Keratinocyte (primary cell): ENCODE measurements at regions not wholly inside any gene's neighbourhood (a gene's known extent, or its start where the extent isn't known, plus 50 kb on each side); places are given as distances from the start of the nearest gene placed in this dataset.

Experiments
- DNase-seq: peaks from one replicate; pipeline ENCODE4 v3.0.0-alpha.2; 2011; ENCODE audit warnings: low read depth, missing footprints, low spot score
- FAIRE-seq: peaks from 2 replicates; lab custom pipeline; 2011; peaks lifted over from hg19 to GRCh38; lab: Jason Lieb, UNC
- H2AFZ ChIP-seq: 2 replicates; pipeline ENCODE4 v1.6.0; 2012; ENCODE audit warnings: low read length, control low read depth, inconsistent platforms; ENCODE audit not compliant: control insufficient read depth
- H3K27ac ChIP-seq: 2 replicates; pipeline ENCODE4 v1.5.1; 2011; ENCODE audit warnings: low read length; ENCODE audit not compliant: control insufficient read depth, insufficient read depth
- H3K27me3 ChIP-seq: 3 replicates; pipeline ENCODE4 v1.6.0; 2011; ENCODE audit warnings: low read length; ENCODE audit not compliant: control insufficient read depth, insufficient read depth; ENCODE audit errors: extremely low read depth
- H3K36me3 ChIP-seq, 2 experiments: 2 replicates in 1 of 2; 3 replicates in 1 of 2; pipeline ENCODE4 v1.5.1; 2011; ENCODE audit warnings: low read length in 2 of 2, mild to moderate bottlenecking in 1 of 2; ENCODE audit not compliant: control insufficient read depth in 2 of 2, insufficient read depth in 2 of 2; ENCODE audit errors: extremely low read depth in 1 of 2
- H3K4me1 ChIP-seq: 3 replicates; pipeline ENCODE4 v1.5.1; 2011; ENCODE audit warnings: low read length; ENCODE audit not compliant: control insufficient read depth, insufficient read depth; ENCODE audit errors: extremely low read depth
- H3K4me2 ChIP-seq: 3 replicates; pipeline ENCODE4 v1.6.0; 2011; ENCODE audit warnings: low read depth, low read length; ENCODE audit not compliant: control insufficient read depth, insufficient read depth; ENCODE audit errors: extremely low read depth
- H3K4me3 ChIP-seq, 3 experiments: fragments of 200-600 bp in 1 of 3; sonication (generic) in 1 of 3; 2 replicates in 2 of 3; 3 replicates in 1 of 3; pipeline ENCODE4 v1.5.1; 2011 to 2016; ENCODE audit warnings: low read length in 3 of 3, mild to moderate bottlenecking in 3 of 3, control low read depth in 2 of 3, inconsistent platforms in 1 of 3, low read depth in 1 of 3, mixed read lengths in 1 of 3, mixed run types in 1 of 3, moderate library complexity in 1 of 3; ENCODE audit not compliant: control insufficient read depth in 2 of 3, insufficient read depth in 2 of 3; ENCODE audit errors: extremely low read depth in 1 of 3
- H3K79me2 ChIP-seq: 2 replicates; pipeline ENCODE4 v1.6.0; 2012; ENCODE audit warnings: low read length; ENCODE audit not compliant: control insufficient read depth, insufficient read depth
- H3K9ac ChIP-seq: 3 replicates; pipeline ENCODE4 v1.6.0; 2011; ENCODE audit warnings: low read length; ENCODE audit not compliant: control insufficient read depth, insufficient read depth; ENCODE audit errors: extremely low read depth
- H3K9me1 ChIP-seq: 3 replicates; pipeline ENCODE4 v1.6.0; 2011; ENCODE audit warnings: low read length; ENCODE audit not compliant: control insufficient read depth, insufficient read depth; ENCODE audit errors: extremely low read depth
- H3K9me3 ChIP-seq: 2 replicates; pipeline ENCODE4 v1.5.1; 2012; ENCODE audit warnings: low read depth, low read length; ENCODE audit not compliant: control insufficient read depth
- H4K20me1 ChIP-seq: 3 replicates; pipeline ENCODE4 v1.6.0; 2011; ENCODE audit warnings: low read length; ENCODE audit not compliant: control insufficient read depth, insufficient read depth; ENCODE audit errors: extremely low read depth
- EZH2 ChIP-seq: IDR thresholded peaks from one replicate; pipeline ENCODE4 v1.6.1; 2012; ENCODE audit warnings: inconsistent platforms, mild to moderate bottlenecking, low read length, moderate library complexity
- dilution Hi-C: fragments of 300-500 bp; cut with MboI; formaldehyde crosslinking; loops from one replicate; pipeline ENCODE4 v1.7.0; 2020; ENCODE audit warnings: low sequenced_read_pairs; ENCODE audit not compliant: extremely low pct_ligation_motif_present
- TF ChIP-seq, protein P1 (sequence below), 3 experiments: IDR thresholded peaks in 1 of 3; conservative IDR thresholded peaks in 1 of 3; optimal IDR thresholded peaks in 1 of 3; 2 replicates in 2 of 3; 3 replicates in 1 of 3; pipeline versions ENCODE3 to v1.5.1; 2011; ENCODE audit warnings: low read length in 3 of 3, mild to moderate bottlenecking in 3 of 3, moderate library complexity in 2 of 3, control low read depth in 1 of 3, inconsistent platforms in 1 of 3; ENCODE audit not compliant: insufficient read depth in 2 of 3; ENCODE audit errors: extremely low read depth in 1 of 3

DNA sequence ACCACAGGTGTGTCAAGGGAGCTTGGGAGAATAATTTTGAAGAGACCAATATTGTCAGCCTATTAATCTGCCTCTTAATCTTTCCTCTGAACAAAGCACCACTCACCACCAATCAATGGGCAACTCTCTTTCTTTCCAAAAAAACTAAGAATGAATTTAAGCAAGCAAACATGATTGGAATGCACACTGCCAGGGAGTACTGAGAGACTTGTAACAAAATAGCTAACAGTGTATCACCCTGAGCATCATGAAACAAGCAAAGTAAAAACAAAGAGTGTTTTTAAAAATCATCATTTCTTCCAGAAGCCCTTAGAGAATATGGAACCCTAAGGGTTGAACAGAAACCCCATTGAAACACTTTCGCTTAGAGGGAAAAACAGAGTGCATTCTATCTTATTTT, 299.7 kb downstream of the DSEL start:
- no peaks in the 10 kb centered on the region for H3K27me3 ChIP-seq

DNA sequence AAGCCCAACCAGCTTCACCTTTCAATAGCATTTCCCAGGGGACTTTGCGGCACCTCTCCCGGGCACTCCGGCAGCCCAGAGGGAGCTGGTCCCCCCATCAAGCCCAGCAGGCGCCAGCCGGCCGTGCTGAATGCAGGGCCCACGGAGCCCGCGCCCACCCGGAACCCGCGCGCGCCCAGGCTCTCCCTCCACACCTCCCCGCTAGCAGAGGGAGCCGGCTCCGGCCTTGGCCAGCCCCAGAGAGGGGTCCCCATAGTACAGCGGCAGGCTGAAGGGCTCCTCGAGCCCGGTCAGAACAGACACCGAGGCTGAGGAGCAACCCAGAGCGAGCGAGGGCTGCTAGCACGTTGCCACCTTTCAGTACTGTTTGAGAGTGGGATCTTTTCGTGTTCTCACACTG, 300.8 kb downstream of the DSEL start:
- dilution Hi-C loops = no loop called here
- no peak for FAIRE-seq

More for the DNA sequence above, 299.7 kb downstream of the DSEL start:
- no peaks in the 10 kb centered on the region for H4K20me1 ChIP-seq
- no peak overlapping the region for H3K4me3 ChIP-seq
- DNase-seq = no peak
- no peak overlapping the region for H3K4me2 ChIP-seq
- no peak overlapping the region for H2AFZ ChIP-seq
- no peaks in the 10 kb centered on the region for H3K9me1 ChIP-seq
- H3K4me1 ChIP-seq = no peaks in the 10 kb centered on the region
- no peak overlapping the region for H3K9ac ChIP-seq
- TF ChIP-seq, protein P1, sequence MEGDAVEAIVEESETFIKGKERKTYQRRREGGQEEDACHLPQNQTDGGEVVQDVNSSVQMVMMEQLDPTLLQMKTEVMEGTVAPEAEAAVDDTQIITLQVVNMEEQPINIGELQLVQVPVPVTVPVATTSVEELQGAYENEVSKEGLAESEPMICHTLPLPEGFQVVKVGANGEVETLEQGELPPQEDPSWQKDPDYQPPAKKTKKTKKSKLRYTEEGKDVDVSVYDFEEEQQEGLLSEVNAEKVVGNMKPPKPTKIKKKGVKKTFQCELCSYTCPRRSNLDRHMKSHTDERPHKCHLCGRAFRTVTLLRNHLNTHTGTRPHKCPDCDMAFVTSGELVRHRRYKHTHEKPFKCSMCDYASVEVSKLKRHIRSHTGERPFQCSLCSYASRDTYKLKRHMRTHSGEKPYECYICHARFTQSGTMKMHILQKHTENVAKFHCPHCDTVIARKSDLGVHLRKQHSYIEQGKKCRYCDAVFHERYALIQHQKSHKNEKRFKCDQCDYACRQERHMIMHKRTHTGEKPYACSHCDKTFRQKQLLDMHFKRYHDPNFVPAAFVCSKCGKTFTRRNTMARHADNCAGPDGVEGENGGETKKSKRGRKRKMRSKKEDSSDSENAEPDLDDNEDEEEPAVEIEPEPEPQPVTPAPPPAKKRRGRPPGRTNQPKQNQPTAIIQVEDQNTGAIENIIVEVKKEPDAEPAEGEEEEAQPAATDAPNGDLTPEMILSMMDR (optimal IDR thresholded peaks at IDR 0.05 in 1 of 3, IDR thresholded peaks at IDR 0.05 in 1 of 3, conservative IDR thresholded peaks at IDR 0.05 in 1 of 3; ENCODE audit: extremely low read depth in 1 of 3, insufficient read depth in 2 of 3, low read length in 3 of 3) = no peak
- TF ChIP-seq EZH2 = no peak
- no peaks in the 10 kb centered on the region for H3K36me3 ChIP-seq
- H3K79me2 ChIP-seq = no peaks in the 10 kb centered on the region
- no peak for FAIRE-seq
- no peak overlapping the region for H3K27ac ChIP-seq
- dilution Hi-C loops = no loop called here
- H3K9me3 ChIP-seq = no peaks in the 10 kb centered on the region

More for the DNA sequence above, 300.8 kb downstream of the DSEL start:
- H3K27ac ChIP-seq = no peak overlapping the region
- no peaks in the 10 kb centered on the region for H3K9me3 ChIP-seq
- no peak overlapping the region for H2AFZ ChIP-seq
- no peak for DNase-seq
- H3K9me1 ChIP-seq = no peaks in the 10 kb centered on the region
- H3K9ac ChIP-seq = no peak overlapping the region
- H3K27me3 ChIP-seq = no peaks in the 10 kb centered on the region
- H3K36me3 ChIP-seq = no peaks in the 10 kb centered on the region
- no peak overlapping the region for H3K4me3 ChIP-seq
- H4K20me1 ChIP-seq = no peaks in the 10 kb centered on the region
- H3K4me2 ChIP-seq = no peak overlapping the region
- no peaks in the 10 kb centered on the region for H3K4me1 ChIP-seq
- H3K79me2 ChIP-seq = no peaks in the 10 kb centered on the region
- no peak for TF ChIP-seq EZH2
- TF ChIP-seq, protein P1 (optimal IDR thresholded peaks at IDR 0.05 in 1 of 3, IDR thresholded peaks at IDR 0.05 in 1 of 3, conservative IDR thresholded peaks at IDR 0.05 in 1 of 3; ENCODE audit: extremely low read depth in 1 of 3, insufficient read depth in 2 of 3, low read length in 3 of 3) = no peak
